ENCODE measurements at regions not wholly inside any gene's neighbourhood (a gene's known extent, or its start where the extent isn't known, plus 50 kb on each side); places are given as distances from the start of the nearest gene placed in this dataset.

DNA sequence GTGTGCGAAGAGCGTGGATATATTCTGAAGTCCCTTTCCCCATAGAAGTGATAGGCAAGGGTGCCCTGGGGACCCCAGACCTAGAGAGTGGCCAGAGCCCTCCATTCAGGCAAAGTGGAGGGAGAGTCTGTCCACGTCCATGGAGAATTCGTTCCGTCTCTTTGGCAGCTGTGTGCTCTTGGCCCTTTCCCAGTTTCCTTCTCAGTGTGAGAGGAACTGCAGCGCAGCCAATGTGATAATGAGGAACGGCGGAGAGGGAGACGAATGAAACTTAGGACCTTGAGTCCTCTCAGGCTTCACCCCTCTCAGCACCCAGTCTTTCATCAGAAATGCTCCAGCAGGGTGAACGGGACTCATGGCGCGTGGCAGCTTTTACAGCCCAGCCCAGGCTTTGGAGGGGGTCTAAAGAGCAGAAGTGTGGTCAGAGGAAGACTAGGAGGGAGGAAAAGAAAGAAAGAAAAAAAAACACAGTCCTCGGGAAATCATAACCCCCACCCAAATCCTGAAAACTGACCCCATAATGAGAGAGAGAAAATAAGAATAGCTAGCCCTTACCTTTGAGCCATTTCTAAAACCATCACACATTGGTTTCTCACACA, 95.0 kb upstream of the RIOK3 start:
- Histone ChIP-seq H2BK5ac (ENCODE audit: insufficient read length, low read length) (no peak overlapping the region), H3K4me2 (ENCODE audit: insufficient read depth, insufficient read length, low read length) (no peak overlapping the region), H2AFZ (ENCODE audit: low read length) (no peak overlapping the region), H3K9ac (ENCODE audit: extremely low read depth, insufficient read length, low read length) (no peak overlapping the region), H4K5ac (ENCODE audit: insufficient read length, low read depth, low read length) (no peak overlapping the region), H2BK15ac (ENCODE audit: low read depth, low read length) (no peak overlapping the region), H4K20me1 (ENCODE audit: control insufficient read depth, insufficient read depth, insufficient read length) (no peaks in the 10 kb centered on the region), H3K14ac (ENCODE audit: insufficient read depth, low read length) (no peak overlapping the region), H2BK20ac (ENCODE audit: low read depth, low read length, poor library complexity, severe bottlenecking) (no peak overlapping the region), H3K9me3 (ENCODE audit: control insufficient read depth, low read depth, low read length) (no peaks in the 10 kb centered on the region), H3K27ac (ENCODE audit: insufficient read length, low read depth, low read length) (no peak overlapping the region), H3K79me2 (ENCODE audit: insufficient read depth, low read length) (no peaks in the 10 kb centered on the region), H2AK5ac (ENCODE audit: insufficient read length, low read length) (no peak overlapping the region), H3K23ac (ENCODE audit: insufficient read length, low read depth, low read length) (no peak overlapping the region), H4K8ac (replicated peaks; ENCODE audit: insufficient read length, low read depth, low read length) (no peak overlapping the region), H3K18ac (ENCODE audit: insufficient read length, low read depth, low read length) (no peak overlapping the region), H3K4me1 (ENCODE audit: insufficient read depth, low read length) (no peaks in the 10 kb centered on the region), H3T11ph (ENCODE audit: low read length) (no peak overlapping the region), H2BK12ac (ENCODE audit: insufficient read length, low read depth, low read length) (no peak overlapping the region), H3K79me1 (ENCODE audit: insufficient read depth, low read depth, low read length, poor library complexity, severe bottlenecking) (no peaks in the 10 kb centered on the region), H3K56ac (ENCODE audit: insufficient read length, low read depth, low read length) (no peak overlapping the region), H4K91ac (ENCODE audit: insufficient read length, low read depth, low read length) (no peak overlapping the region), H2BK120ac (ENCODE audit: low read depth, low read length, poor library complexity, severe bottlenecking) (no peak overlapping the region), H3K23me2 (ENCODE audit: insufficient read length, low read depth, low read length, poor library complexity, severe bottlenecking) (no peaks in the 10 kb centered on the region), H3K4ac (ENCODE audit: low read depth, low read length) (no peak overlapping the region), H3K27me3 (ENCODE audit: insufficient read depth, low read length) (no peaks in the 10 kb centered on the region)
- WGBS (ENCODE audit: extremely low coverage, insufficient read length, low lambda C conversion rate), result no CpG with 5 or more reads among the region's 13 CpGs
- H3K9me3 Mint-ChIP-seq, result peaks cover 0 to 8% of the 10 kb centered on the region in 2 experiments; a peak in 2 of 5 replicates
- no peak for DNase-seq
- H3K36me3 Mint-ChIP-seq (ENCODE audit: insufficient read depth in 1 of 3, low read depth in 3 of 3), result peaks cover 5 to 12% (median 7%) of the 10 kb centered on the region in 3 experiments
- H3K27me3 Mint-ChIP-seq (ENCODE audit: low read depth), result no peaks in the 10 kb centered on the region
- H3K27ac Mint-ChIP-seq, result peak overlapping the region; percentile 19 to 68 (median 61); a peak in 4 of 7 replicates
- H3K4me1 Mint-ChIP-seq, result peaks cover 24 to 26% of the 10 kb centered on the region in 2 experiments
- TF ChIP-seq, protein P1, sequence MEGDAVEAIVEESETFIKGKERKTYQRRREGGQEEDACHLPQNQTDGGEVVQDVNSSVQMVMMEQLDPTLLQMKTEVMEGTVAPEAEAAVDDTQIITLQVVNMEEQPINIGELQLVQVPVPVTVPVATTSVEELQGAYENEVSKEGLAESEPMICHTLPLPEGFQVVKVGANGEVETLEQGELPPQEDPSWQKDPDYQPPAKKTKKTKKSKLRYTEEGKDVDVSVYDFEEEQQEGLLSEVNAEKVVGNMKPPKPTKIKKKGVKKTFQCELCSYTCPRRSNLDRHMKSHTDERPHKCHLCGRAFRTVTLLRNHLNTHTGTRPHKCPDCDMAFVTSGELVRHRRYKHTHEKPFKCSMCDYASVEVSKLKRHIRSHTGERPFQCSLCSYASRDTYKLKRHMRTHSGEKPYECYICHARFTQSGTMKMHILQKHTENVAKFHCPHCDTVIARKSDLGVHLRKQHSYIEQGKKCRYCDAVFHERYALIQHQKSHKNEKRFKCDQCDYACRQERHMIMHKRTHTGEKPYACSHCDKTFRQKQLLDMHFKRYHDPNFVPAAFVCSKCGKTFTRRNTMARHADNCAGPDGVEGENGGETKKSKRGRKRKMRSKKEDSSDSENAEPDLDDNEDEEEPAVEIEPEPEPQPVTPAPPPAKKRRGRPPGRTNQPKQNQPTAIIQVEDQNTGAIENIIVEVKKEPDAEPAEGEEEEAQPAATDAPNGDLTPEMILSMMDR (conservative IDR thresholded peaks at IDR 0.05), result no peak
- no peak overlapping the region for H3K4me3 Mint-ChIP-seq
